A673 (cell line): ENCODE measurements at regions not wholly inside any gene's neighbourhood (a gene's known extent, or its start where the extent isn't known, plus 50 kb on each side); places are given as distances from the start of the nearest gene placed in this dataset.

Experiments used
- CTCF ChIP-seq: fragments of 300-800, 200-600 bp; sonication (generic); conservative IDR thresholded peaks from 2 replicates; pipeline ENCODE4 v1.5.1; 2017; ENCODE audit warnings: low read depth, mild to moderate bottlenecking, antibody characterized with exemption, low read length, moderate library complexity, mixed read lengths
- EZH2 ChIP-seq: fragments of 200-600 bp; sonication (generic); IDR thresholded peaks from 2 replicates; pipeline ENCODE4 v1.6.1; 2017; ENCODE audit warnings: borderline replicate concordance, low read depth, mild to moderate bottlenecking, mixed read lengths, antibody characterized with exemption, low read length; ENCODE audit not compliant: poor library complexity, severe bottlenecking

GRCh38 chr5:5061836-5062235, 78.3 kb upstream of the ADAMTS16 start:
- TF ChIP-seq CTCF = no peak
- TF ChIP-seq EZH2 = no peak
